Caco-2 (cell line): ENCODE measurements at regions not wholly inside any gene's neighbourhood (a gene's known extent, or its start where the extent isn't known, plus 50 kb on each side); places are given as distances from the start of the nearest gene placed in this dataset.
"Not testable (repeated sequence)": the region's sequence is repeated elsewhere in the genome, so short reads cannot be mapped to it uniquely, and the experiment has no call there.

Experiments
- BruUV-seq: library from RNA; stranded (reverse); fragments of 400-500 nt; replicated peaks from 2 replicates; lab custom pipeline; 2021; lab: Mats Ljungman, UMichigan
- CTCF ChIA-PET: fragments of 300-600 bp; sonication (Branson Sonifier 250); formaldehyde crosslinking; loops from one replicate; lab custom pipeline; 2022; ENCODE audit warnings: antibody characterized with exemption; lab: Charles Lee
- POLR2A ChIA-PET: fragments of 300-600 bp; sonication (Branson Sonifier 250); formaldehyde crosslinking; loops from one replicate; lab custom pipeline; 2022; ENCODE audit warnings: antibody characterized with exemption; lab: Charles Lee
- DNase-seq, 2 experiments: peaks; one replicate each; pipeline versions ENCODE4 v3.0.0 to v3.0.0-alpha.2; 2020 to 2022
- H3K27me3 ChIP-seq: replicated peaks from 2 replicates; pipeline ENCODE4 v1.6.0; 2011; ENCODE audit warnings: low read length; ENCODE audit not compliant: control insufficient read depth, insufficient read depth
- H3K36me3 ChIP-seq: 2 replicates; pipeline ENCODE4 v1.5.1; 2011; ENCODE audit warnings: low read length; ENCODE audit not compliant: control insufficient read depth, insufficient read depth
- H3K4me1 ChIP-seq: fragments of 250-450 bp; sonication (Bioruptor Pico); 2 replicates; pipeline ENCODE4 v1.5.1; 2020; ENCODE audit warnings: mild to moderate bottlenecking
- H3K4me3 ChIP-seq: 2 replicates; pipeline ENCODE4 v1.5.1; 2011; ENCODE audit warnings: low read depth, mild to moderate bottlenecking, control low read depth, low read length
- H3K9me3 ChIP-seq: fragments of 250-450 bp; sonication (Bioruptor Pico); 2 replicates; pipeline ENCODE4 v1.5.1; 2020; ENCODE audit warnings: mild to moderate bottlenecking, moderate library complexity
- H3K27ac Mint-ChIP-seq: one replicate; pipeline ENCODE4 v1.8.0; 2022; ENCODE audit warnings: mixed read lengths; ENCODE audit not compliant: unreplicated experiment
- H3K27me3 Mint-ChIP-seq: one replicate; pipeline ENCODE4 v1.8.0; 2022; ENCODE audit warnings: mixed read lengths; ENCODE audit not compliant: insufficient read depth, unreplicated experiment
- H3K36me3 Mint-ChIP-seq: one replicate; pipeline ENCODE4 v1.8.0; 2022; ENCODE audit warnings: mild to moderate bottlenecking, mixed read lengths; ENCODE audit not compliant: insufficient read depth, unreplicated experiment
- H3K4me1 Mint-ChIP-seq: one replicate; pipeline ENCODE4 v1.8.0; 2022; ENCODE audit warnings: low read depth, mixed read lengths; ENCODE audit not compliant: unreplicated experiment
- H3K4me3 Mint-ChIP-seq: one replicate; pipeline ENCODE4 v1.8.0; 2022; ENCODE audit warnings: mild to moderate bottlenecking, moderate library complexity, mixed read lengths; ENCODE audit not compliant: unreplicated experiment
- H3K9me3 Mint-ChIP-seq: one replicate; pipeline ENCODE4 v1.8.0; 2022; ENCODE audit warnings: mixed read lengths; ENCODE audit not compliant: unreplicated experiment
- CTCF ChIP-seq, 2 experiments: fragments of 200-600 bp in 1 of 2; IDR thresholded peaks; 1 replicate in 1 of 2; 2 replicates in 1 of 2; pipeline versions ENCODE4 v1.5.1 to v1.8.0; 2011 to 2022; ENCODE audit warnings: antibody characterized with exemption in 1 of 2, control low read depth in 1 of 2, inconsistent platforms in 1 of 2, low read depth in 1 of 2, low read length in 1 of 2, mild to moderate bottlenecking in 1 of 2, moderate library complexity in 1 of 2; ENCODE audit not compliant: insufficient read depth in 1 of 2, severe bottlenecking in 1 of 2, unreplicated experiment in 1 of 2
- intact Hi-C: fragments of 100-400 bp; cut with micrococcal nuclease; formaldehyde crosslinking; loops from one replicate; pipeline ENCODE4 v1.10.0; 2022; ENCODE audit not compliant: unreplicated experiment

- Mint-ChIP-seq H3K36me3 (no peaks in the 10 kb centered on the region), H3K4me3 (no peak overlapping the region), H3K9me3 (no peaks in the 10 kb centered on the region), H3K4me1 (peaks cover 7% of the 10 kb centered on the region), H3K27ac (no peak overlapping the region), H3K27me3 (peaks cover 16% of the 10 kb centered on the region)
- no peak for DNase-seq
- no peak for TF ChIP-seq CTCF (IDR thresholded peaks at IDR 0.05; ENCODE audit: insufficient read depth in 1 of 2, low read depth in 1 of 2, low read length in 1 of 2, severe bottlenecking in 1 of 2, unreplicated experiment in 1 of 2)
- Histone ChIP-seq H3K27me3 (no peaks in the 10 kb centered on the region), H3K4me3 (no peak overlapping the region), H3K9me3 (no peaks in the 10 kb centered on the region), H3K4me1 (peaks cover 8% of the 10 kb centered on the region), H3K36me3 (no peaks in the 10 kb centered on the region)
- POLR2A ChIA-PET = no interaction called here
- BruUV-seq = no TSS peak
- intact Hi-C loops = loop anchor here (5.0 kb wide), 1 partner anchor 280 kb away; no protein-coding TSS in a partner anchor
- CTCF ChIA-PET = no interaction called here
Measured at GRCh38 chr12:131621701-131622421, 89.0 kb upstream of the SFSWAP start.

- H3K36me3 Mint-ChIP-seq = no peaks in the 10 kb centered on the region
- Histone ChIP-seq H3K36me3 (no peaks in the 10 kb centered on the region), H3K4me1 (peaks cover 8% of the 10 kb centered on the region), H3K4me3 (no peak overlapping the region), H3K27me3 (no peaks in the 10 kb centered on the region), H3K9me3 (no peaks in the 10 kb centered on the region)
- intact Hi-C loops = loop anchor here (5.0 kb wide), 1 partner anchor 280 kb away; no protein-coding TSS in a partner anchor
- ChIA-PET CTCF (no interaction called here), POLR2A (no interaction called here)
- TF ChIP-seq CTCF (IDR thresholded peaks at IDR 0.05; ENCODE audit: insufficient read depth in 1 of 2, low read depth in 1 of 2, low read length in 1 of 2, severe bottlenecking in 1 of 2, unreplicated experiment in 1 of 2) = no peak
- no peaks in the 10 kb centered on the region for H3K9me3 Mint-ChIP-seq
- DNase-seq = no peak
- peaks cover 16% of the 10 kb centered on the region for H3K27me3 Mint-ChIP-seq
- no TSS peak for BruUV-seq
- H3K4me3 Mint-ChIP-seq = no peak overlapping the region
- H3K27ac Mint-ChIP-seq = no peak overlapping the region
- H3K4me1 Mint-ChIP-seq = peaks cover 7% of the 10 kb centered on the region
Measured at GRCh38 chr12:131622422-131622955, 88.4 kb upstream of the SFSWAP start.

GRCh38 chr12:131623404-131624368, 87.2 kb upstream of the SFSWAP start:
- intact Hi-C loops = loop anchor here (5.0 kb wide), 1 partner anchor 281 kb away; no protein-coding TSS in a partner anchor
- H3K4me3 Mint-ChIP-seq, H3K27me3 ChIP-seq, H3K4me1 Mint-ChIP-seq, H3K4me3 ChIP-seq, H3K9me3 Mint-ChIP-seq, CTCF ChIA-PET, H3K27ac Mint-ChIP-seq, H3K36me3 ChIP-seq, BruUV-seq, H3K4me1 ChIP-seq, DNase-seq, H3K9me3 ChIP-seq, H3K36me3 Mint-ChIP-seq, POLR2A ChIA-PET: not testable (repeated sequence)
- peak in 1 of 2 experiments; percentile 1 for TF ChIP-seq CTCF (IDR thresholded peaks at IDR 0.05; ENCODE audit: insufficient read depth in 1 of 2, low read depth in 1 of 2, low read length in 1 of 2, severe bottlenecking in 1 of 2, unreplicated experiment in 1 of 2)
- H3K27me3 Mint-ChIP-seq = peaks cover 14% of the 10 kb centered on the region

GRCh38 chr12:131624369-131624739, 86.5 kb upstream of the SFSWAP start:
- CTCF ChIA-PET, H3K27ac Mint-ChIP-seq, H3K4me1 ChIP-seq, H3K4me1 Mint-ChIP-seq, BruUV-seq, H3K27me3 ChIP-seq, H3K9me3 ChIP-seq, H3K36me3 ChIP-seq, H3K9me3 Mint-ChIP-seq, H3K4me3 ChIP-seq, H3K36me3 Mint-ChIP-seq, POLR2A ChIA-PET, H3K4me3 Mint-ChIP-seq, DNase-seq: not testable (repeated sequence)
- peaks cover 13% of the 10 kb centered on the region for H3K27me3 Mint-ChIP-seq
- intact Hi-C loops = loop anchor here (5.0 kb wide), 1 partner anchor 282 kb away; no protein-coding TSS in a partner anchor
